OCI-LY3 (cell line): ENCODE measurements at regions not wholly inside any gene's neighbourhood (a gene's known extent, or its start where the extent isn't known, plus 50 kb on each side); places are given as distances from the start of the nearest gene placed in this dataset.

Experiments used
- H2AFZ ChIP-seq: fragments of 200-600, 300-600 bp; shearing (Covaris generic); 2 replicates; pipeline ENCODE4 v1.6.0; 2014; ENCODE audit warnings: antibody characterized with exemption, low read depth, low read length
- H3K27ac ChIP-seq: fragments of 200-600, 300-600 bp; sonication (generic); 2 replicates; pipeline ENCODE4 v1.5.1; 2014; ENCODE audit warnings: mild to moderate bottlenecking, low read length, moderate library complexity, mixed read lengths
- H3K27me3 ChIP-seq: fragments of 200-600, 300-600 bp; sonication (generic); 2 replicates; pipeline ENCODE4 v1.6.1; 2014; ENCODE audit warnings: low read depth, low read length, mixed read lengths
- H3K36me3 ChIP-seq: fragments of 200-600, 300-600 bp; sonication (generic); replicated peaks from 2 replicates; pipeline ENCODE3; 2014; ENCODE audit warnings: low read depth, low read length, mixed read lengths
- H3K4me1 ChIP-seq: fragments of 300-600, 200-600 bp; sonication (generic); 2 replicates; pipeline ENCODE4 v1.6.1; 2014; ENCODE audit warnings: low read length, mixed read lengths
- H3K4me2 ChIP-seq: fragments of 200-600, 300-600 bp; sonication (generic); 2 replicates; pipeline ENCODE4 v1.6.1; 2014; ENCODE audit warnings: low read length, mixed read lengths
- H3K4me3 ChIP-seq: fragments of 300-600, 200-600 bp; sonication (generic); 2 replicates; pipeline ENCODE4 v1.5.1; 2014; ENCODE audit warnings: antibody characterized with exemption, mild to moderate bottlenecking, low read length, moderate library complexity
- H3K79me2 ChIP-seq: fragments of 300-600, 200-600 bp; shearing (Covaris generic); 2 replicates; pipeline ENCODE4 v1.6.1; 2014; ENCODE audit warnings: mild to moderate bottlenecking, low read length, mixed read lengths
- H3K9ac ChIP-seq: fragments of 300-600, 200-600 bp; shearing (Covaris generic); 2 replicates; pipeline ENCODE4 v1.6.0; 2014; ENCODE audit warnings: mild to moderate bottlenecking, low read length, moderate library complexity
- H3K9me3 ChIP-seq: fragments of 200-600, 300-600 bp; shearing (Covaris generic); 2 replicates; pipeline ENCODE4 v1.6.1; 2014; ENCODE audit warnings: low read length, mixed read lengths; ENCODE audit not compliant: insufficient read depth
- H4K20me1 ChIP-seq: fragments of 200-600, 300-600 bp; sonication (generic); 2 replicates; pipeline ENCODE4 v1.6.1; 2016; ENCODE audit warnings: low read length, mixed read lengths; ENCODE audit not compliant: insufficient read depth
- EZH2phosphoT487 ChIP-seq: fragments of 200-600 bp; shearing (Covaris generic); IDR thresholded peaks from 2 replicates; pipeline ENCODE4 v1.6.1; 2018; ENCODE audit warnings: antibody characterized with exemption, mixed run types, low read depth
- TF ChIP-seq, protein P1 (sequence below): fragments of 200-600, 300-600 bp; sonication (generic); IDR thresholded peaks from 2 replicates; pipeline ENCODE4 v1.5.1; 2014; ENCODE audit warnings: antibody characterized with exemption, low read length, low read depth

DNA sequence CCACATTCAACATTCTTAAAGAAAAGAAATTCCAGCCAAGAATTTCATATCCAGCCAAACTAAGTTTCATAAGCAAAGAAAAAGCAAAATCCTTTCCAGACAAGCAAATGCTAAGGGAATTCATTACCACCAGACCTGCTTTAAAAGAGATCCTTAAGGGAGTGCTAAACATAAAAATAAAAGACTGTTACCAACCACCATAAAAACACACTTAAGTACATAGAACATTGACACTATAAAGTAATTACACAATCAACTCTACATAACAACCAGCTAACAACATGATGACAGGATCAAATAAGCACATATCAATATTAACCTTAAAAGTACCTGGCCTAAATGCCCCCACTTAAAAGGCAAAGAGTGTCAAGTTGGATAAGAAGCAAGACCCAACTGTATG lies 153.5 kb downstream of the FTCDNL1 start:
- Histone ChIP-seq H4K20me1 (no peaks in the 10 kb centered on the region), H3K9ac (no peak overlapping the region), H3K36me3 (no peaks in the 10 kb centered on the region), H3K4me2 (no peak overlapping the region), H3K4me1 (no peaks in the 10 kb centered on the region), H3K9me3 (no peaks in the 10 kb centered on the region), H3K4me3 (no peak overlapping the region), H3K79me2 (no peaks in the 10 kb centered on the region), H3K27ac (no peak overlapping the region), H2AFZ (no peak overlapping the region), H3K27me3 (0 out of 2 replicates have a peak, but pooled peaks cover 2% of the 10 kb centered on the region)
- TF ChIP-seq, protein P1, sequence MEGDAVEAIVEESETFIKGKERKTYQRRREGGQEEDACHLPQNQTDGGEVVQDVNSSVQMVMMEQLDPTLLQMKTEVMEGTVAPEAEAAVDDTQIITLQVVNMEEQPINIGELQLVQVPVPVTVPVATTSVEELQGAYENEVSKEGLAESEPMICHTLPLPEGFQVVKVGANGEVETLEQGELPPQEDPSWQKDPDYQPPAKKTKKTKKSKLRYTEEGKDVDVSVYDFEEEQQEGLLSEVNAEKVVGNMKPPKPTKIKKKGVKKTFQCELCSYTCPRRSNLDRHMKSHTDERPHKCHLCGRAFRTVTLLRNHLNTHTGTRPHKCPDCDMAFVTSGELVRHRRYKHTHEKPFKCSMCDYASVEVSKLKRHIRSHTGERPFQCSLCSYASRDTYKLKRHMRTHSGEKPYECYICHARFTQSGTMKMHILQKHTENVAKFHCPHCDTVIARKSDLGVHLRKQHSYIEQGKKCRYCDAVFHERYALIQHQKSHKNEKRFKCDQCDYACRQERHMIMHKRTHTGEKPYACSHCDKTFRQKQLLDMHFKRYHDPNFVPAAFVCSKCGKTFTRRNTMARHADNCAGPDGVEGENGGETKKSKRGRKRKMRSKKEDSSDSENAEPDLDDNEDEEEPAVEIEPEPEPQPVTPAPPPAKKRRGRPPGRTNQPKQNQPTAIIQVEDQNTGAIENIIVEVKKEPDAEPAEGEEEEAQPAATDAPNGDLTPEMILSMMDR = no peak
- no peak for TF ChIP-seq EZH2phosphoT487

DNA sequence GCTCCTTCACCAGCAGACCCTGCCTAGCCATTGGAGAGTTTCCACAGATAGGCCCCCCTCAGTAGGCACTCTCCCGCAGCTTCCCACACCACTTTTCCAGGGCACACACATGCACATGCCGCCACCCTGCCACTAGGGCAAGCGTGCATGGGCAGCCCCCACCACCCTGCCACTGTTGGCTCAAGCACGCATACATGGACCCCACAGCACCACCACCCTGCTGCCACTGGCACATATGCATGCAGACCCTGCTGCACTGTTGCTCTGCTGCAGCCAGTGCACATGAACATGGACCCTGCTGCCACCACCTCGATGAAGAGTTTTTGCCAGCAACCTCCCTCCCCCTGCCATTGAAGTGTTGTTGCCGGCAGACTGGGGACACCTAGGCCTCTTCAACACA lies 154.9 kb downstream of the FTCDNL1 start:
- Histone ChIP-seq H3K4me1 (no peaks in the 10 kb centered on the region), H2AFZ (no peak overlapping the region), H3K27me3 (0 out of 2 replicates have a peak, but pooled peaks cover 2% of the 10 kb centered on the region), H3K9ac (no peak overlapping the region), H3K9me3 (no peaks in the 10 kb centered on the region), H3K79me2 (no peaks in the 10 kb centered on the region), H3K4me2 (no peak overlapping the region), H4K20me1 (no peaks in the 10 kb centered on the region), H3K36me3 (no peaks in the 10 kb centered on the region), H3K4me3 (no peak overlapping the region), H3K27ac (no peak overlapping the region)
- TF ChIP-seq EZH2phosphoT487 = no peak
- TF ChIP-seq, protein P1 = no peak

DNA sequence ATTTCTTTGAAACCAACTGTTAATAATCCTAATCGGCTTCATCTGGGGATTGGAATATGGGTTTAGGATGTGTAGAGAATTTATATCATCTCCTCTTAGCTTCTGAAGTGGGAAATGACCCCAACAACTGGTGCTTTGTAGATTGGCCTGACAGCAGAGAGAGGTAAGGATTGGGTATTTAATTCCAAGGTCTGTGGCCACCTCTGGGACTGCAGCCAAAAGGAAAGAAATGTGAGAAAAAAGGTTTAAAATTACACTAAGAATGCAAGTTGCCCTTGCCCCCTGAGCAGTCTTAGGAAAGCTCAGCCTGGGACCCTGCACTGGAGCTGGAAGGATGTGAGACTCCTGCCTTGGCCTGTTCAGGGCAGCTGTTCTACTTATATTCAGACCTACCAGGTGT lies 157.1 kb downstream of the FTCDNL1 start:
- H3K79me2 ChIP-seq = no peaks in the 10 kb centered on the region
- H3K27me3 ChIP-seq = 0 out of 2 replicates have a peak, but pooled peaks cover 2% of the 10 kb centered on the region
- H3K4me1 ChIP-seq = no peaks in the 10 kb centered on the region
- no peak for TF ChIP-seq EZH2phosphoT487
- TF ChIP-seq, protein P1 = no peak
- H3K9me3 ChIP-seq = no peaks in the 10 kb centered on the region
- H3K27ac ChIP-seq = no peak overlapping the region
- H3K4me3 ChIP-seq = no peak overlapping the region
- no peak overlapping the region for H3K9ac ChIP-seq
- no peaks in the 10 kb centered on the region for H4K20me1 ChIP-seq
- H3K36me3 ChIP-seq = no peaks in the 10 kb centered on the region
- H2AFZ ChIP-seq = no peak overlapping the region
- no peak overlapping the region for H3K4me2 ChIP-seq

DNA sequence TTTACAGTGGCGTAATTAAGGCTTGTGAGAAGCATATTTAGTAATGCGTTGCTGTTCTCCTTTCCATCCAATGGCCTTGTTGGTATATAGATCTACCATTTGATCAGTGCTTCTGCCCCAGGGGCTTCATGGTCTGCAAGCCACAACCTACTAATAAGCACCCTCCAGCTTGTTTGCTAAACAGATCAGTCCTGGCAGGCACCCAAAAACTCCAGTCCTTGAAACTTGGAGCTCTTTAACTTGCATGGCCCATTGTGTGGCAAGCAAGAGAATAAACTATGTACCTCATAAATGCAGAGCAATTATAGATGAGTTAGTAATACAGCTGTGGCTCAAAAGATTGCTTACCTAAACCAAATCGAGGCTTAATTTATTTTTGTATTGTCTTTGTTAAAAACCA lies 158.5 kb downstream of the FTCDNL1 start:
- Histone ChIP-seq H3K27ac (no peak overlapping the region), H4K20me1 (no peaks in the 10 kb centered on the region), H3K4me1 (no peaks in the 10 kb centered on the region), H2AFZ (no peak overlapping the region), H3K4me2 (no peak overlapping the region), H3K9me3 (no peaks in the 10 kb centered on the region), H3K9ac (no peak overlapping the region), H3K36me3 (no peaks in the 10 kb centered on the region), H3K79me2 (no peaks in the 10 kb centered on the region), H3K4me3 (no peak overlapping the region), H3K27me3 (no peaks in the 10 kb centered on the region)
- TF ChIP-seq, protein P1 = no peak
- no peak for TF ChIP-seq EZH2phosphoT487
